ENCODE measurements at regions not wholly inside any gene's neighbourhood (a gene's known extent, or its start where the extent isn't known, plus 50 kb on each side); places are given as distances from the start of the nearest gene placed in this dataset.
"Not testable (repeated sequence)": the region's sequence is repeated elsewhere in the genome, so short reads cannot be mapped to it uniquely, and the experiment has no call there.

- H3K9me3 ChIP-seq (ENCODE audit: insufficient read depth, low read depth, low read length): no peaks in the 10 kb centered on the region
- H3K79me2 ChIP-seq (ENCODE audit: insufficient read depth, low read length): no peaks in the 10 kb centered on the region
- H3K27me3 ChIP-seq (ENCODE audit: insufficient read depth, low read length, poor library complexity, severe bottlenecking): no peaks in the 10 kb centered on the region
- H3K4me1 ChIP-seq (ENCODE audit: insufficient read depth, low read length, poor library complexity, severe bottlenecking): no peaks in the 10 kb centered on the region
- H3K9me2 ChIP-seq (replicated peaks; ENCODE audit: low read depth, low read length): no peaks in the 10 kb centered on the region
- H3K4me2 ChIP-seq (ENCODE audit: low read depth, low read length, poor library complexity, severe bottlenecking): no peak overlapping the region
- no peaks in the 10 kb centered on the region for H3F3A ChIP-seq (ENCODE audit: low read depth)
- TF ChIP-seq CTCF (conservative IDR thresholded peaks at IDR 0.05; ENCODE audit: low read length) (no peak), EZH2phosphoT487 (IDR thresholded peaks at IDR 0.05; ENCODE audit: borderline replicate concordance) (no peak)
- no peak overlapping the region for H2AFZ ChIP-seq (ENCODE audit: low read length)
- H3K9ac ChIP-seq (ENCODE audit: low read depth, low read length, poor library complexity, severe bottlenecking): no peak overlapping the region
- H3K4me3 ChIP-seq (ENCODE audit: low read length, poor library complexity, severe bottlenecking): no peak overlapping the region
- H4K20me1 ChIP-seq (ENCODE audit: insufficient read depth, low read length, poor library complexity, severe bottlenecking): no peaks in the 10 kb centered on the region
- H3K36me3 ChIP-seq (ENCODE audit: insufficient read depth, low read length): no peaks in the 10 kb centered on the region
These were observed 213.8 kb upstream of the MGAT5 start for GRCh38 chr2:134039912-134040581.

GRCh38 chr2:134040626-134041172 is 213.2 kb upstream of the MGAT5 start:
- not testable (repeated sequence) for H3K4me2 ChIP-seq (ENCODE audit: low read depth, low read length, poor library complexity, severe bottlenecking); H3K9ac ChIP-seq (ENCODE audit: low read depth, low read length, poor library complexity, severe bottlenecking); H3K79me2 ChIP-seq (ENCODE audit: insufficient read depth, low read length); H3K27me3 ChIP-seq (ENCODE audit: insufficient read depth, low read length, poor library complexity, severe bottlenecking); H3K9me3 ChIP-seq (ENCODE audit: insufficient read depth, low read depth, low read length); H3K36me3 ChIP-seq (ENCODE audit: insufficient read depth, low read length); H3K9me2 ChIP-seq (replicated peaks; ENCODE audit: low read depth, low read length); H3F3A ChIP-seq (ENCODE audit: low read depth); H4K20me1 ChIP-seq (ENCODE audit: insufficient read depth, low read length, poor library complexity, severe bottlenecking); H3K4me3 ChIP-seq (ENCODE audit: low read length, poor library complexity, severe bottlenecking); H2AFZ ChIP-seq (ENCODE audit: low read length); H3K4me1 ChIP-seq (ENCODE audit: insufficient read depth, low read length, poor library complexity, severe bottlenecking)

- no peaks in the 10 kb centered on the region for H3K27me3 ChIP-seq (ENCODE audit: insufficient read depth, low read length, poor library complexity, severe bottlenecking)
- no peak overlapping the region for H2AFZ ChIP-seq (ENCODE audit: low read length)
- H3K9me3 ChIP-seq (ENCODE audit: insufficient read depth, low read depth, low read length): no peaks in the 10 kb centered on the region
- no peaks in the 10 kb centered on the region for H3K36me3 ChIP-seq (ENCODE audit: insufficient read depth, low read length)
- no peak overlapping the region for H3K9ac ChIP-seq (ENCODE audit: low read depth, low read length, poor library complexity, severe bottlenecking)
- no peak overlapping the region for H3K4me3 ChIP-seq (ENCODE audit: low read length, poor library complexity, severe bottlenecking)
- no peak for TF ChIP-seq EZH2phosphoT487 (IDR thresholded peaks at IDR 0.05; ENCODE audit: borderline replicate concordance)
- TF ChIP-seq CTCF (conservative IDR thresholded peaks at IDR 0.05; ENCODE audit: low read length): no peak
- no peak overlapping the region for H3K4me2 ChIP-seq (ENCODE audit: low read depth, low read length, poor library complexity, severe bottlenecking)
- no peaks in the 10 kb centered on the region for H4K20me1 ChIP-seq (ENCODE audit: insufficient read depth, low read length, poor library complexity, severe bottlenecking)
- no peaks in the 10 kb centered on the region for H3K4me1 ChIP-seq (ENCODE audit: insufficient read depth, low read length, poor library complexity, severe bottlenecking)
- H3F3A ChIP-seq (ENCODE audit: low read depth): no peaks in the 10 kb centered on the region
- H3K79me2 ChIP-seq (ENCODE audit: insufficient read depth, low read length): no peaks in the 10 kb centered on the region
- H3K9me2 ChIP-seq (replicated peaks; ENCODE audit: low read depth, low read length): no peaks in the 10 kb centered on the region
These were observed 212.0 kb upstream of the MGAT5 start for GRCh38 chr2:134041877-134042276.

GRCh38 chr2:134043028-134043427 is 210.8 kb upstream of the MGAT5 start:
- H3K9me2 ChIP-seq (replicated peaks; ENCODE audit: low read depth, low read length); H3K79me2 ChIP-seq (ENCODE audit: insufficient read depth, low read length); H2AFZ ChIP-seq (ENCODE audit: low read length); H3K9me3 ChIP-seq (ENCODE audit: insufficient read depth, low read depth, low read length); H3K36me3 ChIP-seq (ENCODE audit: insufficient read depth, low read length); H3F3A ChIP-seq (ENCODE audit: low read depth); H3K4me3 ChIP-seq (ENCODE audit: low read length, poor library complexity, severe bottlenecking); H3K4me1 ChIP-seq (ENCODE audit: insufficient read depth, low read length, poor library complexity, severe bottlenecking); H4K20me1 ChIP-seq (ENCODE audit: insufficient read depth, low read length, poor library complexity, severe bottlenecking); H3K9ac ChIP-seq (ENCODE audit: low read depth, low read length, poor library complexity, severe bottlenecking); H3K4me2 ChIP-seq (ENCODE audit: low read depth, low read length, poor library complexity, severe bottlenecking); H3K27me3 ChIP-seq (ENCODE audit: insufficient read depth, low read length, poor library complexity, severe bottlenecking): not testable (repeated sequence)

Measured in Loucy (cell line).